Choroid plexus epithelial cell (primary cell): ENCODE measurements at regions not wholly inside any gene's neighbourhood (a gene's known extent, or its start where the extent isn't known, plus 50 kb on each side); places are given as distances from the start of the nearest gene placed in this dataset.

Experiments
- DNase-seq: peaks from one replicate; pipeline ENCODE4 v3.0.0-alpha.2; 2010; ENCODE audit warnings: low read depth
- H3K4me3 ChIP-seq: 2 replicates; pipeline ENCODE4 v1.5.1; 2011; ENCODE audit warnings: low read depth, mild to moderate bottlenecking, control low read depth, low read length, moderate library complexity
- TF ChIP-seq, protein P1 (sequence below): conservative IDR thresholded peaks from 2 replicates; pipeline ENCODE4 v1.5.1; 2011; ENCODE audit warnings: low read depth, mild to moderate bottlenecking, control low read depth, inconsistent platforms, low read length, moderate library complexity

DNA sequence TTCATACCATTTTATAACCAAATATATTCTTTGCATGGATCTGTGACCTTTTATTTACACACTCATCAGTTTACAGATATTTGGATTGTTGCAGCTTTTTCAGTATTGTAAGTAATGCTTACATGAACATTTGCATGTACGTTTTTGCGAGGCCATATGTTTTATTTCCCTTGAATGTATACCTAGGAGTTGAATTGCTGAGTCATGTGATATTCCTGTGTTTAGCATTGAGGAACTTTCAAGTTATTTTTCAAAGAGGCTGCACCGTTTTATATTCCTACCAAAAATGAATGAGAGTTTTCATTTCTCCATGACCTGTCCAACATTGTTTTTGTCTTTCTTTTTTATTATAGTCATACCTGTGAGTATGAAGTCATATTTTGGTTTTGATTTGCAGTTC, 392.1 kb downstream of the CNTNAP4 start:
- DNase-seq, result no peak
- TF ChIP-seq, protein P1, sequence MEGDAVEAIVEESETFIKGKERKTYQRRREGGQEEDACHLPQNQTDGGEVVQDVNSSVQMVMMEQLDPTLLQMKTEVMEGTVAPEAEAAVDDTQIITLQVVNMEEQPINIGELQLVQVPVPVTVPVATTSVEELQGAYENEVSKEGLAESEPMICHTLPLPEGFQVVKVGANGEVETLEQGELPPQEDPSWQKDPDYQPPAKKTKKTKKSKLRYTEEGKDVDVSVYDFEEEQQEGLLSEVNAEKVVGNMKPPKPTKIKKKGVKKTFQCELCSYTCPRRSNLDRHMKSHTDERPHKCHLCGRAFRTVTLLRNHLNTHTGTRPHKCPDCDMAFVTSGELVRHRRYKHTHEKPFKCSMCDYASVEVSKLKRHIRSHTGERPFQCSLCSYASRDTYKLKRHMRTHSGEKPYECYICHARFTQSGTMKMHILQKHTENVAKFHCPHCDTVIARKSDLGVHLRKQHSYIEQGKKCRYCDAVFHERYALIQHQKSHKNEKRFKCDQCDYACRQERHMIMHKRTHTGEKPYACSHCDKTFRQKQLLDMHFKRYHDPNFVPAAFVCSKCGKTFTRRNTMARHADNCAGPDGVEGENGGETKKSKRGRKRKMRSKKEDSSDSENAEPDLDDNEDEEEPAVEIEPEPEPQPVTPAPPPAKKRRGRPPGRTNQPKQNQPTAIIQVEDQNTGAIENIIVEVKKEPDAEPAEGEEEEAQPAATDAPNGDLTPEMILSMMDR, result no peak
- no peak overlapping the region for H3K4me3 ChIP-seq

GRCh38 chr16:76670125-76670857, 393.1 kb downstream of the CNTNAP4 start:
- DNase-seq, result no peak
- TF ChIP-seq, protein P1, result no peak
- no peak overlapping the region for H3K4me3 ChIP-seq

DNA sequence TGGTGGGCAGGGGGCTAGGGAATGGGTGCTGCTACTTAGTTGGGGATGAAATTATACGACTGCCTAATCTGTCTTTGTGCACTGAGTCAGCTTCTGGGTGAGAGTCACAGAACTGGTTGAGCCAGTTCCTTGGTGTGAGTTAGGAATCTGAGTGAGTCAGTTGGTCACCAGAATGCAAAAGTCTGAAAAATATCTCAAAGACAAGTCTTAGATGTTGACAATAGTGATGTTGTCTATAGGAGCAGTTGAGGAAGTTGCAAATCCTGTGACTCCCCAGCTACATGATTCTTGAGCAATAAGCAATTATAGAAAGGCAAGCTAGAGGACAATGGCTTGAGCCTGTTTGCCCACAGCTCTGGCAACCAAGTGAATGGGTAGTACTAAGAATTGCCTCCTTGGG, 399.2 kb downstream of the CNTNAP4 start:
- no peak overlapping the region for H3K4me3 ChIP-seq
- TF ChIP-seq, protein P1, result no peak
- DNase-seq, result no peak

DNA sequence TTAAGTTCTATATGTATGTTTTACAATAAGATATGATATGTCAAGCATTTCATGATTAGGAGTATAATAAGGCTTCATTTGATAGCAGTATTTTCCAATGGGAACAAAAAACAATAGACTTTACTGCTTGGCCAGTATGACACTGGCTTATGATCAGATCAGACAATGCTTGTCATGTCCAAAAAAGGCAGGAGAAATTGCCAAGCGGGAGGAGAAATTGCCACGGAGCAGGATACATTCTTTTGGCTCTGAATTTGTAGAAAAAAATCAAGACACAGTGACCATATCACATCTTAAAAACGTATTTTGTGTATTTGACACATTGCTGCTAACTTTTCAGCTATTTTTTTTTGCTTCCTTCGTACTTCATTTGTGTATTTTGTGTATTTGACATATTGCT, 404.1 kb downstream of the CNTNAP4 start:
- TF ChIP-seq, protein P1, result no peak
- no peak overlapping the region for H3K4me3 ChIP-seq
- no peak for DNase-seq

DNA sequence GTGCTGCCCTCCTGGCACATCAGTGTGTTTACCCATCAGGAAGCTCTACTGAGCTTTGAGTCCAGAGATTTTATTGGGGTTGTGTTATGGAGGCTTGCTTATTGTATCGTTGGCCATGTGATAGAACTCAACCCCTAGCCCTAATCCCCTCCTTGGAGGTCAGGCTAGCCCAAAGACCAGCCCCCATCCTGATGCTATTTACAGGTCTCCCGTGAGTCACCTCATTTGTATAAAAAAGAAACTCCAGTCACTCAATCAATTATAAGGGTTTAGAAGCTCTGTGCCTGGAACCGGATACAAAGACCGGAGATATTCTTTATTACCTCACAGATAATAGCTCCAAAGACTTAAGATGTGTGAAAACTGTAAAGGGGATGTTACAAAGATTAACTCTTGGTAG, 405.9 kb downstream of the CNTNAP4 start:
- no peak for DNase-seq
- no peak overlapping the region for H3K4me3 ChIP-seq
- TF ChIP-seq, protein P1, result no peak

DNA sequence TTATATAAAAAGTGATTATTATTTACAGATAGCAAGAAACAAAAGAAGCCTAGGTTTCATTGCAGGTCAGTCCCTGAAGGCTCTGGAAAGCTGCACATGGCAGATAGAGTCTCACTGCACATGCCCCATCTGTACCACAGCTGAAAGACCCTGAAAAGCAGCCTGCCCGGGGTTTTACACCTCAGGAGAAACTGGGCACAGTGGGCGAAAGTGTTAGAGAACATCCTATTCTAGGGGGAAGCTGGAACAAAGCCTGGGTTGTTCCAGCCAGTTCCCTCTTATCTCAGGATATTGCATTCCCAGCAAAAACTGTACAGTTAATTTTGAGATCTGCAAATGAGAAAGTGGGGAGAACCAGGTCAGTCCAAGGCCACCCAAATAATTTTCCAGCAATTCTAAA, 419.7 kb downstream of the CNTNAP4 start:
- TF ChIP-seq, protein P1, result no peak
- DNase-seq, result no peak

DNA sequence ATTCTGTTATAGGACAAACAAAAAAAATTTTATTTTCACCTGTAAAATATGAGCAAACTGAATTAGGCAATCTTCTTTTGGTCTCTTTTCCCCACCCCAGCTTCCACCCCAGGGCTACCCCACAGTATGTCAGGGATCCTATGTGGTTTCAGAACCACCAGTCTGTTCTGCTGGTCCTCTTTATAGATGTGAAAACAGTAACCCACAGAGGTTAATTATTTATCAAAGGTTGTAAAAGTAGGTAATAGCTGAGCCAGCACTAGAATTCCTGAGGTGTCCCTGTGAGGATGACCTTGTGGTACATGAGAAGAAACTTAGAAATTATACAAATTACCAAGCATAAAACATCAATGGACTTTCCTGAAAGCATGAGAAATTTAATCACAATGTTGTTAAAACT, 428.7 kb downstream of the CNTNAP4 start:
- no peak overlapping the region for H3K4me3 ChIP-seq
- no peak for DNase-seq
- TF ChIP-seq, protein P1, result no peak

More for the DNA sequence above, 419.7 kb downstream of the CNTNAP4 start:
- no peak overlapping the region for H3K4me3 ChIP-seq
